HCT116 (cell line): ENCODE measurements at regions not wholly inside any gene's neighbourhood (a gene's known extent, or its start where the extent isn't known, plus 50 kb on each side); places are given as distances from the start of the nearest gene placed in this dataset.

Source experiments
- ATAC-seq: fragments of 200-7000 bp; cut with Tn5 transposase; 2 replicates; pipeline ENCODE4 v1.9.1; 2020; ENCODE audit warnings: mild to moderate bottlenecking, moderate library complexity
- BruUV-seq: library from RNA; stranded (reverse); fragments of 400-500 nt; replicated peaks from 2 replicates; lab custom pipeline; 2021; lab: Mats Ljungman, UMichigan
- CTCF ChIA-PET: fragments of 300-600 bp; sonication (Branson Sonifier 250); formaldehyde crosslinking; loops from one replicate; lab custom pipeline; 2021; ENCODE audit warnings: antibody characterized with exemption; lab: Charles Lee
- POLR2A ChIA-PET: fragments of 300-600, 350-600 bp; sonication (Branson Sonifier 250); formaldehyde crosslinking; loops from one replicate; lab custom pipeline; 2021; ENCODE audit warnings: antibody characterized with exemption; lab: Charles Lee
- RAD21 ChIA-PET, 2 experiments: fragments of 300-600 bp; sonication (Branson Sonifier 250); formaldehyde crosslinking; loops; one replicate each; lab custom pipeline; 2023; ENCODE audit warnings: low total read pairs in 2 of 2; ENCODE audit not compliant: uncharacterized antibody in 2 of 2, unreplicated experiment in 2 of 2, low non-redundant PET in 1 of 2; lab: Charles Lee
- DNase-seq: peaks from one replicate; pipeline ENCODE4 v3.0.0-alpha.2; 2010; ENCODE audit warnings: low read depth, low spot score
- H2AFZ ChIP-seq: fragments of 200-600 bp; shearing (Covaris generic), sonication (generic); 2 replicates; pipeline ENCODE4 v1.6.1; 2017; ENCODE audit warnings: low read depth, mixed run types, mixed read lengths, antibody characterized with exemption, low read length; ENCODE audit not compliant: poor library complexity, severe bottlenecking
- H3K27ac ChIP-seq: 2 replicates; pipeline ENCODE4 v1.5.1; 2012; ENCODE audit warnings: low read depth, low read length
- H3K27me3 ChIP-seq: fragments of 200-600 bp; sonication (generic); 2 replicates; pipeline ENCODE4 v1.6.1; 2016; ENCODE audit warnings: mixed run types, low read length, mixed read lengths; ENCODE audit not compliant: insufficient read depth
- H3K36me3 ChIP-seq, 2 experiments: fragments of 200-500 bp in 1 of 2; fragments of 200-600 bp in 1 of 2; sonication (Bioruptor generic) in 1 of 2; sonication (generic) in 1 of 2; 2 replicates each; pipeline versions ENCODE4 v1.5.1 to v1.6.1; 2014 to 2016; ENCODE audit warnings: low read length in 2 of 2, inconsistent platforms in 1 of 2, mixed read lengths in 1 of 2, mixed run types in 1 of 2; ENCODE audit not compliant: insufficient read depth in 2 of 2, control insufficient read depth in 1 of 2
- H3K4me1 ChIP-seq, 2 experiments: fragments of 200-600 bp in 1 of 2; sonication (generic) in 1 of 2; 2 replicates each; pipeline versions ENCODE4 v1.5.1 to v1.6.1; 2012 to 2017; ENCODE audit warnings: low read length in 2 of 2, inconsistent platforms in 1 of 2, mild to moderate bottlenecking in 1 of 2, mixed read lengths in 1 of 2, mixed run types in 1 of 2, moderate library complexity in 1 of 2; ENCODE audit not compliant: insufficient read depth in 2 of 2, control insufficient read depth in 1 of 2
- H3K4me2 ChIP-seq: fragments of 200-600 bp; sonication (generic); 2 replicates; pipeline ENCODE4 v1.6.1; 2017; ENCODE audit warnings: mixed run types, low read length, mixed read lengths
- H3K4me3 ChIP-seq, 2 experiments: fragments of 200-600 bp in 1 of 2; sonication (generic) in 1 of 2; replicated peaks in 1 of 2; 2 replicates each; pipeline ENCODE4 v1.5.1; 2011 to 2016; ENCODE audit warnings: low read length in 2 of 2, control low read depth in 1 of 2, low read depth in 1 of 2, mild to moderate bottlenecking in 1 of 2, mixed read lengths in 1 of 2, mixed run types in 1 of 2
- H3K79me2 ChIP-seq: fragments of 200-600 bp; sonication (generic); 2 replicates; pipeline ENCODE4 v1.6.1; 2017; ENCODE audit warnings: mild to moderate bottlenecking, mixed run types, low read length, moderate library complexity, mixed read lengths; ENCODE audit not compliant: insufficient read depth
- H3K9ac ChIP-seq: fragments of 200-600 bp; sonication (generic); 2 replicates; pipeline ENCODE4 v1.6.1; 2016; ENCODE audit warnings: low read length, mixed read lengths
- H3K9me2 ChIP-seq: fragments of 200-600 bp; sonication (generic), shearing (Covaris generic); 2 replicates; pipeline ENCODE4 v1.6.1; 2017; ENCODE audit warnings: mixed run types, mild to moderate bottlenecking, moderate library complexity; ENCODE audit not compliant: insufficient read depth
- H3K9me3 ChIP-seq, 2 experiments: fragments of 200-500 bp in 1 of 2; fragments of 200-600 bp in 1 of 2; sonication (Bioruptor generic) in 1 of 2; sonication (generic) in 1 of 2; 2 replicates each; pipeline ENCODE4 v1.6.1; 2014 to 2017; ENCODE audit warnings: low read length in 2 of 2, mixed read lengths in 2 of 2, inconsistent platforms in 1 of 2, low read depth in 1 of 2, mild to moderate bottlenecking in 1 of 2, mixed run types in 1 of 2, moderate library complexity in 1 of 2; ENCODE audit not compliant: control insufficient read depth in 1 of 2, insufficient read depth in 1 of 2
- H4K20me1 ChIP-seq: fragments of 200-600 bp; sonication (generic), shearing (Covaris generic); 2 replicates; pipeline ENCODE4 v1.6.1; 2017; ENCODE audit warnings: mixed run types, mild to moderate bottlenecking, moderate library complexity; ENCODE audit not compliant: insufficient read depth
- CBX3 ChIP-seq: IDR thresholded peaks from 2 replicates; pipeline ENCODE4 v1.6.1; 2012; ENCODE audit warnings: low read depth
- CEBPB ChIP-seq: IDR thresholded peaks from 2 replicates; pipeline ENCODE4 v1.6.1; 2012; ENCODE audit warnings: low read depth
- CTCF ChIP-seq, 3 experiments: fragments of 200-600 bp in 1 of 3; sonication (generic) in 1 of 3; IDR thresholded peaks in 2 of 3; conservative IDR thresholded peaks in 1 of 3; 2 replicates each; pipeline ENCODE4 v1.5.1; 2012 to 2017; ENCODE audit warnings: low read depth in 2 of 3, low read length in 2 of 3, antibody characterized with exemption in 1 of 3, borderline replicate concordance in 1 of 3, control low read depth in 1 of 3, mild to moderate bottlenecking in 1 of 3, mixed read lengths in 1 of 3, mixed run types in 1 of 3, moderate library complexity in 1 of 3; ENCODE audit not compliant: insufficient read depth in 1 of 3
- EZH2 ChIP-seq: fragments of 200-600 bp; sonication (generic); IDR thresholded peaks from 2 replicates; pipeline ENCODE4 v1.6.1; 2017; ENCODE audit warnings: antibody characterized with exemption, mixed run types
- EZH2phosphoT487 ChIP-seq: fragments of 200-600 bp; IDR thresholded peaks from 2 replicates; pipeline ENCODE4 v1.6.1; 2018; ENCODE audit warnings: antibody characterized with exemption, borderline replicate concordance
- FOSL1 ChIP-seq: IDR thresholded peaks from 2 replicates; pipeline ENCODE4 v1.6.1; 2012; ENCODE audit warnings: low read depth
- JUND ChIP-seq: IDR thresholded peaks from 2 replicates; pipeline ENCODE4 v1.6.1; 2012
- MAX ChIP-seq: IDR thresholded peaks from 2 replicates; pipeline ENCODE4 v1.6.1; 2012
- POLR2A ChIP-seq: IDR thresholded peaks from 2 replicates; pipeline ENCODE4 v1.7.0; 2011; ENCODE audit warnings: borderline replicate concordance; ENCODE audit not compliant: insufficient read depth, insufficient read length; ENCODE audit errors: extremely low read depth
- POLR2AphosphoS5 ChIP-seq: IDR thresholded peaks from 2 replicates; pipeline ENCODE4 v1.6.1; 2011; ENCODE audit warnings: mild to moderate bottlenecking, low read depth, low read length, moderate library complexity
- SIN3A ChIP-seq: IDR thresholded peaks from 2 replicates; pipeline ENCODE4 v1.6.1; 2012; ENCODE audit warnings: low read depth
- SRF ChIP-seq: IDR thresholded peaks from 2 replicates; pipeline ENCODE4 v1.6.1; 2012; ENCODE audit warnings: low read depth
- TCF7L2 ChIP-seq: IDR thresholded peaks from 2 replicates; pipeline ENCODE4 v1.7.0; 2011; ENCODE audit warnings: borderline replicate concordance, inconsistent platforms; ENCODE audit not compliant: insufficient read depth, insufficient read length; ENCODE audit errors: extremely low read depth
- ZBTB33 ChIP-seq: IDR thresholded peaks from 2 replicates; pipeline ENCODE4 v1.6.1; 2011; ENCODE audit warnings: mild to moderate bottlenecking, low read length, moderate library complexity; ENCODE audit not compliant: insufficient replicate concordance; ENCODE audit errors: extremely low read depth
- ZFX ChIP-seq: fragments of 450-650 bp; IDR thresholded peaks from 2 replicates; pipeline ENCODE4 v1.6.1; 2017
- intact Hi-C: fragments of 100-400 bp; cut with micrococcal nuclease; formaldehyde crosslinking; loops from 2 replicates; pipeline ENCODE4 v1.10.0; 2022

- no peaks in the 10 kb centered on the region for H3K9me2 ChIP-seq
- ATAC-seq = no peak
- H3K79me2 ChIP-seq = no peaks in the 10 kb centered on the region
- intact Hi-C loops = no loop called here
- H3K27ac ChIP-seq = no peak overlapping the region
- BruUV-seq = no TSS peak
- no peaks in the 10 kb centered on the region for H3K4me1 ChIP-seq
- H3K9ac ChIP-seq = no peak overlapping the region
- H3K9me3 ChIP-seq = peaks cover 9 to 10% of the 10 kb centered on the region in 2 experiments; a peak in 2 of 4 replicates
- H3K4me2 ChIP-seq = no peak overlapping the region
- DNase-seq = no peak
- no peak overlapping the region for H3K4me3 ChIP-seq
- CTCF ChIA-PET = no interaction called here
- no peaks in the 10 kb centered on the region for H3K36me3 ChIP-seq
- TF ChIP-seq POLR2AphosphoS5 (no peak), EZH2phosphoT487 (no peak), ZFX (no peak), TCF7L2 (no peak), JUND (no peak), MAX (no peak), CBX3 (no peak), SIN3A (no peak), POLR2A (no peak), FOSL1 (no peak), EZH2 (no peak), CEBPB (no peak)
- H4K20me1 ChIP-seq = no peaks in the 10 kb centered on the region
- no peak overlapping the region for H2AFZ ChIP-seq
- H3K27me3 ChIP-seq = no peaks in the 10 kb centered on the region
- POLR2A ChIA-PET = no interaction called here
- RAD21 ChIA-PET = no interaction called here
These were observed 542.4 kb upstream of the DPP6 start for GRCh38 chr7:153509768-153510167.

GRCh38 chr7:153510674-153511073 is 541.5 kb upstream of the DPP6 start:
- Histone ChIP-seq H3K4me2 (no peak overlapping the region), H3K4me3 (no peak overlapping the region), H3K9me2 (no peaks in the 10 kb centered on the region), H4K20me1 (no peaks in the 10 kb centered on the region), H3K36me3 (no peaks in the 10 kb centered on the region), H3K9ac (no peak overlapping the region), H3K9me3 (peaks cover 9 to 10% of the 10 kb centered on the region in 2 experiments; a peak in 1 of 4 replicates), H3K4me1 (no peaks in the 10 kb centered on the region), H2AFZ (no peak overlapping the region), H3K79me2 (no peaks in the 10 kb centered on the region), H3K27ac (no peak overlapping the region), H3K27me3 (no peaks in the 10 kb centered on the region)
- no TSS peak for BruUV-seq
- ChIA-PET POLR2A (no interaction called here), RAD21 (no interaction called here), CTCF (no interaction called here)
- no peak for ATAC-seq
- no peak for DNase-seq
- no peak for TF ChIP-seq JUND
- TF ChIP-seq CTCF (IDR thresholded peaks at IDR 0.05 in 2 of 3, conservative IDR thresholded peaks at IDR 0.05 in 1 of 3; ENCODE audit: borderline replicate concordance in 1 of 3, insufficient read depth in 1 of 3, low read depth in 2 of 3, low read length in 2 of 3) = no peak
- TF ChIP-seq ZBTB33 = no peak
- no peak for TF ChIP-seq POLR2A
- no peak for TF ChIP-seq SRF
- TF ChIP-seq, all 23 proteins: peak for 0
- intact Hi-C loops = no loop called here
